Fibroblast of skin of right quadriceps (primary cell): ENCODE measurements at regions not wholly inside any gene's neighbourhood (a gene's known extent, or its start where the extent isn't known, plus 50 kb on each side); places are given as distances from the start of the nearest gene placed in this dataset.

Experiments
- DNase-seq: peaks from one replicate; pipeline ENCODE4 v3.0.0-alpha.2; 2013

DNA sequence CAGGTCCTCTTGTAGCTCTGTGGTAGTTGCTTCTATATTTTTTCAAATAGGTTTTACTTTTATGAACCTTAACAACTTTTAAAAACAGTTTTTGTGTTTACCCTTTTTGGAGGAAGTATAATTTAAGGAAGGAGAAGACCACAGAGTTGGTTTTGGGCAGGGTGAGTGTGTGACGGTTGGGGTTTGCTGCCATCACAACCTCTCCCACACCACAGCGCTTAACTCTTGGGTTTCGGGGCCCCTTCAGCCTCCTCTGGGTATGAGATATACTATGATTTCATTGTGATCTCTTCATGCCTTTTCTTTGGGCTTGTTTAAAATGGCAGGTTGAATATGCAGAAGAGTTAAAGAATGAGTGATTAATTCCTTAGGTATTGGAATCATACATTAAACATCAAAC is 228.7 kb upstream of the CRY1 start:
- DNase-seq, result no peak

DNA sequence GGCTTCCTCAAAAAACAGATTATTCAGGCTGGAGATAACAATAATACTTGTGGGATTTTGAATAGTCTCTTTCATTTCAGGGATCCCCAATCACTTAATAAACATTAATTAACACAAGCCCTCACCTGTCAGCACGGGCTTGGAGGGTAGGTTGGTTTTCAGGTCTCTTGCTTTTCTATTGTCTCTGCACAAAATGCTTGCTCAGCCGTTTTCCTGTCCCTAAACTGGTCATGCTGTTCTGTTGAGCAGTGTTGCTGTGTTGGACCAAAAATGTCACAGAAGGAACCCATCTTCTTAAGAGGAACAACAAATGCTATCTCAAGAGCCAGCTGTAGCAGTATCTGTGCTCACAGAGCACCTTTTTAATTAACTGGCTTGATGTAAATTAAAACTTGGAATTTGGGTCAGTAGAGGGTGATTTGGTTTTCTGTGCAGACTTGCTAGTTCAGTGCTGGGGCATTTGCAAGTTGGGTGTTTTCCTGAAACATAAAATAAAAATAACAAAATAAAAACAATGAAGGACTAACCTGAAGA is 231.8 kb upstream of the CRY1 start:
- DNase-seq, result no peak

DNA sequence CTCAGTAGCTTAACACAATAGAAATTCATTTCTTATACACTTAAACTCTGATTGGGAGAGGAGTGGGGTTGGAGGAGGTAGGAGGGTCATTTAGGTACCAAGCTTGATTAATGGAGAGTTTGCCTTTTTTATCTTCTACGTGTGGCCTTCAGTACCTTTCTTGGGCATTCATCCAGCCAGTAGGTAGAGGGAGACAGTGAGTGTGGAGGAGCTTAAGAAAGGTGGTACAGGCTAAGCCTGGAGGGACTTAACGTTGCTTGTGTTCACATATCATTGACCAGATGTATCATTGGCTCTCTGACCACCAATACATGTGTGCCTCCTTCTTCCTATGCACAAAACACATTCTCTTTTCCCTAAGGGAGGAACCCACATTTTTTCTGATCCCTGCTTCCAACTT is 232.9 kb upstream of the CRY1 start:
- no peak for DNase-seq

DNA sequence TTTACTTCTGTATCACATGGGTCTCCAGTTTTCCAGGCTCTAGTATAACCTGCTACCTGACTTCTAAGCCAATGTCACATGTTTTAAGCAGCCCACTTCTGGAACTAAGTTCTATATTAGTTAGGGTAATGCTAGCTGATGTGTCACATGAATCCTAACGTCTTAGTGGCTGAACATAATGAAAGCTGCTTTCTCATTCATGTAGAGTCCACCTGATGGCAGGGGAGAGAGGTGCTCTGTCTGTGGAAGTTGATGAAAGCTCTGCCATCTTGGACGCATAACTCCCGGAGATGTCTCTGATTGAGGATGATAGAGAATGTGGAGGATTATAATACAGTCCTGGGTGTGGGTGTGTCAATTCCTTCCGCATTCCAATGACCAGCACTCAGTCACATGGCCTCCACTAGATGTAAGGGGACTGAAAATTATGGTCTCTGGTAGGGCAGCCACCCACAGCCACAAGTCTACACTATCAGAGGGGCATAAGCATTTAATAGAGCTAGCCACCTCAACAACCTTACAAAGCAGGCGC is 234.4 kb upstream of the CRY1 start:
- no peak for DNase-seq

DNA sequence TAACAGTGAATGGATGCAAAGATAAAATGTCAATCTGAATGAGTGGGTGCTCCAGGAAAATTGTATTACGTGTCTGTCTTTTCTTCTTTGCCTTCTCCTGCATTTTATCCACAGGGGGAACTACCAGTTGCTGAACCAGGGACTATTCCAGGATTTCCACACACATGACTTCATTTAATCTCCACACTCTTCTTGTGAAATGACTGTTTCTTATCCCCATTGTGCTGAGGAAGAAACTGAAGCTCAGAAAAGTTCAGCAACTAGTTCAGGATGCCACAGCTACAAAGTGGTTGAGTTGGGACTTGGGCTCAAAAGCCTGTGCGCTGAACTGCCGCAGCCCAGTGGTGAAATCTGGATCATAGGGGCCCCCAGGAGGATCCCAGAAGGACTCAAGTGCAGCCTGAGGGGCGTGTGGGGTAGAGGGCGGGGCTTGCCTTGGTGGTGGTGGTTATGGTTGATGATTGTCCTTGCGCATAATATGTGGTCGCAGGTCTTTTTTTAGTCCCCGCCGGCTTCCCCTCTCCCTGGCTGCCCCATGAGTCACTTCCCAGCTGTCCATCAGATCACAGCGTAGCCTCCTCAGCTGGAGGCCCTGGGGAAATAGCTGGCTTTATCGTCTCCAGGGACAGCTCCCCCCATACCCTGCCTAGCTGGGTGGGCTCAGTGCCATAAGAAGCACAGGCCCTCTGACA is 235.2 kb upstream of the CRY1 start:
- DNase-seq, result peak; percentile 57

DNA sequence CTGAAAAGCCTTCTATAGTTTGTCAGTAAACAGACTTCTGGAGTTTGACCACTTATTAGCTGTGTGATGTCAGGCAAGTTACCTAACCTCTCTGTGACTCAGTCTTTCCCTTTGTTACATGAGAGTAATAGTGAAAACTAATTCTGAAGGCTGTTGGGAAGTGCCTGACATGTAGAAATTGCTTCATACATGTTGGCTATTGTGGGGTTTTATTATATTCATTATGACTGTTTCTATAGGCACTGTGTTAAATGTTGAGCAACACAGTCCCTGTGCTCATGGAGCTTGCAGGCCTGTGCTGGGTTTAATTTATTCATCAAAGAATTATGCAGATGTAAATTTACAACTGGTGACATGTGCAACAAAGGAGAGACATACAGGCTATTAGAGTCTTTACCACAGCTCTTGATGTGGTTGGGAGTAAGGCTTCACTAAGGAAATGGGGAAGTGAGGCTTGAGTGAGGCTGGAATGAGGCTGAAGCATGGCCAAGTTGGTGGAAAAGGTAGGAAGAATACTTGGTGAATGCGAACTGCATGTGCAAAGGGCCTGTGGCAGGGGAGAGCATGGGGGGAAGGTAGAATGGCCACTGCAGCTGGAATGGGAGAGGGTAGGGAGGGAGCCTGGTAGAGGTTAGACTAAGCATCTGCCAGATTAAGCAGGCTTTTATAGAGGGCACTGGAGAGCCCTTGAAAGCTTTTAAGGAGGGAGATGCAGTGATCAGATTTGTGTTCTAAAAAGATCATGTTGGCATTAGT is 236.4 kb upstream of the CRY1 start:
- peak; percentile 79 for DNase-seq

DNA sequence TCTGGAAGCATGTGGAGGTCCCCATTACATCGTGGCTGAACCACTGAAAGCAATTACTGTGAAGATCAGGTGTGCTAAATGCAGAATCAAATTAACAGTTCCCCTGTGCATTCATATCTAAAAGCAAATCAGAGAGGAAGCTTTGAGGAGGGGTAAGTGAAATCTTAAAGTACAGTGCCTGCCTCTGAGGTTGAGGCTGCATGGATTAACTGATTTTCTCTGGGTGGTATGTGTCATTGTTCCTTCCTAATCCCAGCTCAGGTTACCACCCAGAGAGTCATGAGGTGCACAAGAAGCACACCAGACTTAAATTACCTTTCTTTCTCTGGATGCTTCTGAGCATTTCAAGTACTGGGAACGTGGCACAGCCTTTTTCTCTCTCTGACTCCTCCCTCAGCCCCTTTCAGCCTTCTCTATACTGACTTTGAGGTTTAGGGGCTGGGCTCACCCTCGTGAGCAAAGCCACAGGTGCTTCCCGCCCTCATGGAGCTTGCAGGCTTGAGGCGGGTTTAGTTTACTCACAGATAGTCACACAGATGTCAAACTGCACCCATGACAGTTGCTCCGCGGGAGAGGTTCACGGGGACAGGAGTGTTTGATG is 237.6 kb upstream of the CRY1 start:
- no peak for DNase-seq

DNA sequence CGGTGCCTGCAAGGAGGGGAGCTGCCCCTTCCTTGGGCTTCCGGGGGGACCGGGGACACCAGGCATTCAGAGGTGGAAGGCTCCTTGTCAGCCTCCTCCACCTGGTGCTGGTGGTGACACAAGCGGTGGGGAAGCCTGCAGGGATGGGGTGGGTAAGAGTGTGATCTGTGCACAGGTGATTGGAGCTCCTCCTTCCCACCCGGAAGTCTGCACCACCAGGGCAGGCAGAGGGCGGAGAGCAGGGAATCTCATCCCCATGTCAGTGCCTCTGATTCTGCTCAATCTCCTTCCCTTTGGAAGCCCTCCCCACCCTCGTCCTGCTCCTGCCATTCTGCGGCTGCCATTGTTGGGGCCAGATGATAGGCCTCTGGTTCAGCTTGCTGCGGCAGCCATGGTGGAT is 238.1 kb upstream of the CRY1 start:
- no peak for DNase-seq

DNA sequence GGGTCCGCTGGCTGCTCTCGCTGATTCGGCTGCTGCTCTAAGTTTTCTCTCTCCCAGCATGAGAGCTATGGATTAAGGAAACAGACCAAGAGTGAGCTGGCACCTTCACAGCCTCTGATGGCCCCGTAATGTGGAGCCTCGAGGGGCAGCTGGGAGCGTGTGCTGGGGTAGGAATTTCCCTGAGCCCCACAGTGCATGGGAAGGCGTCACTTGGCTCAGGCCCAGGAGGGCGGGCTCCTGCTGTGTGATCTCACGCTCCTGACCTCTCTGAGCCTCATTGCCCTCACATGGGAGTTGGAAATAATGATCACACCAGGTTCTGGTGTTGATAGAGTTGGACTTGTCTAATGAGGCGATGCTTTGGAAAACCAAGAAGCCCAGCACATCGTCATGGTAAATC is 238.6 kb upstream of the CRY1 start:
- DNase-seq, result no peak

DNA sequence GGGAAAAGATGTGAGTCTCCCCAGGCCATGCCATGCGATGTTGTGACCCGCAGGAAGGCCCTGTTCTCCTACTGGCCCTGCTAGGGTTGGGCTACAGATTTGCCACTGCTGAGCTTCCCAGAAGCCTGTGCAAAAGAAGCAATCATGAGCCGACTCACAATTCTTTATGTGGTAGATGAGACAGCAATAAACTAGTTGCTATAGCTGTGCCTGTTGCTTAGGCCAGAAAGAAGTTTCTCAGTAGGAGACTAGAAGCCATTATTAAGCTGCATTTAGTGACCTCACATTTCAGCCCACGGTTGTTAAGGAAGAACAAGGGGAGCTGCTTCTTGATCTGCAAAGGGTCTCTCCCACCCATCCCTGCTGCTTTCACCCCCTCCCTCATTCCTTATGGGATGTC is 239.4 kb upstream of the CRY1 start:
- no peak for DNase-seq

DNA sequence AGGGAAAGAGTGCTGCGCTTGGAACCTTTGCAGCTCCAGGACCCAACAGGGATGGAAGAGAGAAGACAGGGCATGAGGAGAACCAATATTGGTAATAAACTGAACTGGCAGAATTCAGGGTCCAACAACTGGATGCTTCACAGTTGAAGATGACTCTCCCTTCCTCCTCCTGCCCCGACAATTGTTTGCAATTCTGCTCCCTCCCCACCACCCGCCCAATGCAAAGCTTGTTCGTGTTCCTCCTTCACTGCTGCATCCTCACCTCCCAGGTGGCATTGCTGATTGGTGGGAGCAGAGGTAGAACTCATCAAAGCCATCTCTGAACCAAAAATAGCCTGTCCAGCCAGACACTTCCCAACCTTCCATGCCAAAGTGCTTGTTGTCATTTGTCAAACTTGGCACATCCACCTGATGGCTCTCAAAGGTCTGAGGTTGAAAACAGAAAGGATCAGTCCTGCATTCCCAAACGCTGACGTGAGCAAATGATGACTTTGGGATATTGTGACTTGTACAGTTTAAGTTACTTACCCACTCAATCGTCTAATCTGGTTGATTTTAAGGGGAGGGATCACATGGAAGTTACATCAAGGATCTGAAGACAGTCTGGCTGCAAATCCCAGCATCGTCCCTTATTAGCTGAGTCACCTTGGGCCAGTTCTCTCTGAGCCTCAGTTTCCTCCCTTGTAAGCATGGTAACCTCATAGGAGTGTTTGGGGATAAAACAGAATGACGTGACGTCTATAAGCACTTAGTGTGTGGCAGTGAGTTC is 242.6 kb upstream of the CRY1 start:
- DNase-seq, result no peak

DNA sequence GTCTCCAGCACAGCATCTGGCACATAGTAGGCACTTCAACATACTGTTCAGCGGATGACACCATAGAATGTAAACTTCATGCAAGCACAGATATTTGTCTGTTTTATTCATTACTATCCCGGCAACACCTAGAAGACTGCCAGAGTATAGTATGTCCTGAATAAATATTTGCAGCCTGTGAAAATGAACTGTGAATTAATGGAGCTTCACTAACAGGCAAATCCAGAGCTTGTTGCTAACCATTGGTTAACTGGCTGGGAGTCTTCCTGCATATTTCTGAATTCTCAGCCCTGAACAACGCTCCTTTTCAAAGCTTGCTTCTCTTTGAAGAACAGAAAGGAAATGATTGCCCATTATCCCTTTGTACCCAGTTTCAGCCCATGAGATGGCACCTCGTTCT is 243.3 kb upstream of the CRY1 start:
- DNase-seq, result no peak

DNA sequence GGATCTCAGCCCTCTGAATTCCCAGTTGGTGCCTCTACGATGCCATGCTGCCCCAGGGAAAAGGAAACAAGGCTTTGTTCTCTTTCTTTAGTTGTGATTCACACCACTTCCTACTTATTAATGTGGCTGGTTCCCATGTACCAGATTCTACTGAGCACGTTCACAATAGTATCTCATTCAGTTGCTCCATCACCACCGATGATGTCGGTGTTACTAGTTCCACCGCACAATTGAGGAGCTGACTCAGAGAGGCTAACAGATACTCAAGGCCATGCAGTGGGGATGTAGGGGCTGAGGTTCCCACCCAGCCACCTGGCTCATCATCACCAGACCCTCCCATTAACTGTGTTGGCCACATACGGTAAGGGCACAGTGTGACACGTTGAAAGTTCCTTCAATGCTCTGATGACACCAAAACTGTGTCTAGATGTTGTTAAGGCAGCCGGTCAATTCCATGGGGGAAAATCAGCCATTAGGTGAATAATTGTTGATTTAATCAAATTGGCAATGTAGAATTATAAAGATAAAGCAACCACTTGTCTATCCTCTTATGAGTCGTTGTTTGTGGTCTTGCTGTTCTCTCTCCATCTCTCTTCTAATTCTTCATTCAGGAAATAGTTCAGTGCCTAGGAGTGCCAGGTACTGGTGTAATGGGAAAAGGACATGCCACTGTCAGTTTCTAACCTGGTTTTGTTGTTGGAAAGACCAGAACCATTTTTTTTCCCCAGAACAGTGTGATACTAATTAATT is 244.2 kb upstream of the CRY1 start:
- DNase-seq, result peak; percentile 50

DNA sequence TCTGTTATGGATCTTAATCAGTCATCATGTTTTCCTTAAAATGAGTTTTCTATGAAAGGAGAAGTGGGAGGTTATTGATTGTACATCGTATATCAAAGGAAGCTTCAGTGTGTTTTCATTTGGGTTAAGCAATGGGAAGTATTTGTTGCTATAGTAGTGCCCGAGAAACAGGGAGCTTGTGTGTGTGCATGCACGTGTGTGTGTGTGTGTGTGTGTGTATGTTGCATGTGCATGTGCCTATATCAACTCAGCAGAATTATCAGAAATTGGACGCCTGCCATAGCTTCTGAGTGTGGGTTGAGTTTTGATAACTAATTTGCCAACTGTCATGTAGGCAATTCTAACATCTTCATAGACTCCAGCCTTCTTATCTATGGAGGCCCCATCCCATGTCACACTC is 246.1 kb upstream of the CRY1 start:
- DNase-seq, result no peak

DNA sequence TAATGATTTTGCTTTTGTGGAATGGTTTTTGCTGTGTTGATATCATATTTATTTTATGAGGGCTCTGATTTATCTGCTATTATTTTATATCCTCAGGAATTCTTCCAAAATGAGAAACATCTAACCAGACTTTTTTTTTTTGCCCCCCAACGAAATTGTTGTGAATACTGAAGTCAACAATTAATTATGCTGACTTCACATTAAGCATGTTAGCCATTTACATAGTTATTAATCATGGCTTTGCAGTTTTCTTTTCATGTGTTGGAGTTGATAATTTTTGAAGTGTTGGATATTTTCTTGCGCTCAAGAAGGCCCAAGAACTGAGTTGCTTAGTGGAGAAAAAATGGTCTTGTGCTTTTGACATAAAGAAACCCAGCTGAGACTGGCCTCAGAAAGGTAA is 246.6 kb upstream of the CRY1 start:
- no peak for DNase-seq

DNA sequence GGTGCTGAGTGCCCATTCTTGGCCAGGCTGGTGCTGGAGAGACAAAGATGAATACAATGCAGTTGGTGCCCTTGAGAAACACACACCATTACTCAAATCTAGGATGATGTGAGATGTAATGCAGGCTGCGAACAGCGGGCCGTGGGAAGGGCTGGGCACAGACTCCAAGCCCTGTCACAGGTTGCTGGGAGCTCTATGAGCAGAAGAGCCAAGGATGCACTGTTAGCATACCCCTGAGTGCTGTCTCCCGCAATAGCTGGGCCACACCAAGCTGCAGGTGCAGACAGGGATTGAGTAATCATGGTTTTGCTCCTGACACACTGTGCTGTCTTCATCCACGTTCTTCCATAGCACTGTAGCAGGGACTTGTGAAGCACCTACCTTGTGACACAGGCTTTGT is 247.5 kb upstream of the CRY1 start:
- no peak for DNase-seq

DNA sequence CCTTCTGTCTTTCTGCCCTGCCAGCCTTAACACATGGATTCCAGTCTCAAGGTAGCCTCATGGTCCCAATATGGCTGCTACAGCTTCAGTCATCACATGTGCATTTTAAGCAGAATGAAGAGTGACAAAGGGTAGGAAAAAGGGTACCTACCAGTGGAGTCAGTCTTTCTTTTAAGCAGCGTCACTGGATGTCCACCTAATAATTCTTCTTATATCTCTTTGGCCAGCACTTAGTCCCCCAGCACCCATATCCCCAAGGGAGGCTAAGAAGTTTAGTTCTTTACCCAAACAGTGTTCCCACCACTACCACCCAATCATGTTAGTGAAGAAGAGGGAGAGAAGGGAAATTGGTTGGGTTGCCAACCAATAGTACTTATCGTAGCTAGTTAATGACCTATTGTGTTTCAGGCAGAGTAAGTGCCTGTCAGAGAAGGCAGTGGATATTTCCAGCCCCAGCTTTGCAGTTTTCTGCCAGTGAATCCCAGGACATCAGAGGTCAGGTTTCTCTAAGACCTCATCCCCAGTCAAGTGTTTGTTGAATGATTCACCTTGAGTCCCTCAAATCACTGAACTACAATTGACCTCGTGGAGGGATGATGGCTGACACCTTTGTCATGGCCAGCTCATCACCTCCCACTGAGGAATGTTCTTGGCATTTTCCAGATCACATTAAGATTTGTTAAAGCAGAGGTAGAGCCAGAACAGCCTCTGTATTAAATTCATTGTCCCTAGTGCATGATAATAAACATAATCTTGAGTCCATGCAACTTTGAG is 250.9 kb upstream of the CRY1 start:
- peak; percentile 66 for DNase-seq

DNA sequence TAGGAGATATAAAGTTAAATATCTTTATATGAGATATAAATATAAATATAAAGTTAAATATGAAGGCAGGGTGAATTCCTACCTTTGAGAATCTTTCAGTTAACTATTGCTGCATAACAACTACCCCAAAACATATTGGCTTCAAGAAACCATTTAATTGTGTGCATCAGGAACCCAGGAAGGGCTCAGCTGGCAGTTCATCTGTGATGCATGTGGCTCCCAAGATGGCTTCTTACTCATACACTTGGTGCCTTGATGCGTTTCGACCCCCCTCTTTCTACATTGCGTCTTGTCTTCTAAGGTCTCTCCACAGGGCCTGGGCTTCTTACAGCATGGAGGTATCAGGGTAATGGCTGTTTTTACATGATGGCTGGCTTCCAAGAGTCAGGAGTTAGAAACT is 253.9 kb upstream of the CRY1 start:
- DNase-seq, result no peak

DNA sequence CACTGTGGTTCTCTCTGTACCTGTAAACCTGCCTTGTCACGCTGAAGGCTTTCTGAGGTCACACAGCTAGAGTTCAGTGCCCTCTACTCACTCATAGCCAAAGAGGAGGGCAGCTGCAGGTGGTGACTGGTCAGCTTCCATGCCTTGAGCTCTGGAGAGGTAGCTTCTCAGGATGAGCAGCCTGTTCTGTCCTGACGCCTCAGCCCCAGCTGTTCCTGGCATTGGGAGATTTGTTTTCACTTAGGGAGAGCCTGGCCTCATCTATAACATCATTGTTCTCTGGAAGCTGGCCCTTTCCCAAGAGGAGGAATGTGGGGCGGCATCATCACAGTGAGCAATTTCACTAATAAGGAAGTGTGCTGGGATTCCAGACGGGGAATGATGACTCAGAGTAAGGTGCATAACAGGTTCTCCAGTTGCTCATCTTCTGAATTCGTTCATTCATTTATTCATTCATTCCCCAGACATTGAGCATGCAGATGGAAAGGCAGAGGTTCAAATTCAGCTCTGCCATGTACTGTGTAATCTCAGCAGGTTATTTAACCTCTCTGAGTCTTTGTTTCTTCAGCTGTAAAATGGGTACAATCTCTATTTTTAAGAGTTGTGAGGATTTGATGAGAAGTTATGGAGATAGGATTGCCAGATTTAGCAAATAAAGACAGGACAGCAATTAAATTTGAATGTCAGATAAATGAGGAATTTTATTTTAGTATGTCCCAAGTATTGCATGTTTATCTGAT is 255.8 kb upstream of the CRY1 start:
- peak; percentile 88 for DNase-seq

DNA sequence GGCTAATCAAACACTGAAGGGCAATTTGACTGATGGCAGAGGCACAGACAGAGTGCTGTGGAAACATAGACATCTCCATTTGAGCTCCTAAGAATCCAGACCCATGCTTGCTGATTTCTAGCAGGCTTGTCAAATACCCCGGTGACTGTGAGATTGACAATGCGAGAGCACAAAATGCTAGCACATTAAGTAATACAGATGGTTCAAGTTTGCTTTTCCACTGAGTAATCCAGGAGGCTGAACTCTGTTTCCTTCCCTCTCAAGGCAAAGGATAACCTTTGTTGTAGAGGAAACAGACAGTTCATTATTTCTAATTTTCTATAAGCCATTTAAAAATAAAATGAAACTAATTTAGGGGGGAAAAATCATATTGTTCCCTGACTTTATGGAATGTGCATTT is 256.5 kb upstream of the CRY1 start:
- no peak for DNase-seq

DNA sequence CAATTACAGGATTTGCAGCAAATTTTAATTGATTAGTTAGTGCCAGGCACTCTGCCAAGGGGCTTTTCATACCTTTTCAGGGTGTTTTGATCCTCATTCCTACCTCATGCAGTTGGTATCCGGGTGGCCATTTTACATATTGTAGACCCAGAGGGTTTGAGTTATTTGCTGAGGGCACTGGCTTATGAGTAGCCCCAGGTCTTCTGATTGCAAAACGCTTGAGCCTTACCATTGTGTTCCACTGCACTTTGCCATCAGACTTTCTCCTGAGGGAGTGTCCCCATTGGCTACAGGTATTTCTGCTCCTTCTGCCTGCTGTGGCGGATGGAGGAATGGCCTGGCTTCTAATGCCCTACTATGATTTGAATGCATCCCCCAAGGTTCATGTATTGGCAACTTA is 257.8 kb upstream of the CRY1 start:
- no peak for DNase-seq
